ENCODE measurements at regions not wholly inside any gene's neighbourhood (a gene's known extent, or its start where the extent isn't known, plus 50 kb on each side); places are given as distances from the start of the nearest gene placed in this dataset.
"Not testable (repeated sequence)": the region's sequence is repeated elsewhere in the genome, so short reads cannot be mapped to it uniquely, and the experiment has no call there.

- no peak for DNase-seq
Observed at GRCh38 chr2:153626676-153627075, 148.1 kb upstream of the RPRM start.

GRCh38 chr2:153635494-153635893, 156.9 kb upstream of the RPRM start:
- no peak for DNase-seq

- no peak for DNase-seq
Observed at GRCh38 chr2:153641046-153641445, 162.5 kb upstream of the RPRM start.

- no peak for DNase-seq
Observed at GRCh38 chr2:153644955-153645354, 166.4 kb upstream of the RPRM start.

- no peak for DNase-seq
Observed at GRCh38 chr2:153645599-153645998, 167.0 kb upstream of the RPRM start.

GRCh38 chr2:153657651-153658050, 179.1 kb upstream of the RPRM start:
- no peak for DNase-seq

GRCh38 chr2:153661801-153662200, 183.2 kb upstream of the RPRM start:
- no peak for DNase-seq

GRCh38 chr2:153663371-153663770, 184.8 kb upstream of the RPRM start:
- DNase-seq = no peak

- not testable (repeated sequence) for DNase-seq
Observed at GRCh38 chr2:153664009-153664408, 185.4 kb upstream of the RPRM start.

GRCh38 chr2:153667475-153667874, 188.9 kb upstream of the RPRM start:
- DNase-seq = no peak

GRCh38 chr2:153668923-153669322, 190.4 kb upstream of the RPRM start:
- no peak for DNase-seq

GRCh38 chr2:153710128-153710527, 161.6 kb upstream of the GALNT13 start:
- no peak for DNase-seq

- no peak for DNase-seq
Observed at GRCh38 chr2:153715218-153715850, 156.4 kb upstream of the GALNT13 start.

GRCh38 chr2:153717060-153717459, 154.7 kb upstream of the GALNT13 start:
- DNase-seq = no peak

- DNase-seq = no peak
Observed at GRCh38 chr2:153739394-153739793, 132.3 kb upstream of the GALNT13 start.

- no peak for DNase-seq
Observed at GRCh38 chr2:153761936-153762335, 109.8 kb upstream of the GALNT13 start.

GRCh38 chr2:153766415-153766814, 105.3 kb upstream of the GALNT13 start:
- no peak for DNase-seq

- no peak for DNase-seq
Observed at GRCh38 chr2:153770359-153770991, 101.2 kb upstream of the GALNT13 start.

GRCh38 chr2:153780241-153780640, 91.5 kb upstream of the GALNT13 start:
- no peak for DNase-seq

GRCh38 chr2:153786016-153786415, 85.7 kb upstream of the GALNT13 start:
- no peak for DNase-seq

- no peak for DNase-seq
Observed at GRCh38 chr2:153787612-153788011, 84.1 kb upstream of the GALNT13 start.

GRCh38 chr2:153802671-153803070, 69.1 kb upstream of the GALNT13 start:
- no peak for DNase-seq

GRCh38 chr2:153808679-153809078, 63.0 kb upstream of the GALNT13 start:
- DNase-seq = no peak

GRCh38 chr2:153811516-153811915, 60.2 kb upstream of the GALNT13 start:
- no peak for DNase-seq

- DNase-seq = no peak
Observed at GRCh38 chr2:153812632-153813031, 59.1 kb upstream of the GALNT13 start.
